GM21717 (cell line): ENCODE measurements at regions not wholly inside any gene's neighbourhood (a gene's known extent, or its start where the extent isn't known, plus 50 kb on each side); places are given as distances from the start of the nearest gene placed in this dataset.
"Not testable (repeated sequence)": the region's sequence is repeated elsewhere in the genome, so short reads cannot be mapped to it uniquely, and the experiment has no call there.

Source experiments
- ATAC-seq: cut with Tn5 transposase; IDR thresholded peaks from one replicate; pipeline ENCODE4 v1.9.1; 2021; ENCODE audit warnings: mild to moderate bottlenecking, moderate library complexity; ENCODE audit not compliant: unreplicated experiment

DNA sequence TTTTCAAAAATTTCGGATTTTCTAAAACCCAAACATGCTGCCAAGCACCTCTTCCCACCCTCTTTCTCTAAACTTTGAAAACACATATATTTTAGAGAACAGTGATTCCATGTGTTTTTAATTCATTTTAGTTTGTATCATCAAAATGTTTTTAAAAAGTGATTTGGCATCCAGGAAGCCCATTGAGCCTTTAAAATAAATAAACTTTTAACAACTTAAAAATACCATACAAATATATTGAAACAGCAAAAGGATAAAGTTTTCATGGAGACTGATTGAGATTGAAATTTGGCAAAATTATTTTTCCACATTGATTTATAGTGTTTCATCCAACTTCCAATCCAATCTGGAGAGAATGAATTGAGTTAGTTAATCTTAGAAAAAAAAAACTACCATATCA is 374.7 kb downstream of the CD109 start:
- ATAC-seq = no peak

DNA sequence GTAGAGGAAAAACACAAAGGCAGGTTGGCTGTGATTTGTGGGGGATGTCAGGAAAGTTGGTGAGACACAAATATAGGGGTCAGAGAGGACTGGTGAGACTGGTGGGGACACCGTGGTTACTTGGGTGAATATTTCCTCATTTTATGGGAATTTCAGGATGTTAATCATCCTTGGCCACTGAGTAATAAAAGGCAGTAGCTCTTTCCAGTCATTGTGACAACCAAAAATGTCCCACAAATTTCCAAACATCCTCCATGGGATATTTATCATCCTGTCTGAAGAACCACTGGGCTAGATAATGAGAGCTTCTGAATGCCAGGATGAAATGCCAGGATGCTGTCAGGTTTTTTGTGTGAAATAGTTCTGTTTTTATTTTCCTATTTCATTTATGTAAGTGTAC is 374.1 kb downstream of the CD109 start:
- ATAC-seq = no peak

DNA sequence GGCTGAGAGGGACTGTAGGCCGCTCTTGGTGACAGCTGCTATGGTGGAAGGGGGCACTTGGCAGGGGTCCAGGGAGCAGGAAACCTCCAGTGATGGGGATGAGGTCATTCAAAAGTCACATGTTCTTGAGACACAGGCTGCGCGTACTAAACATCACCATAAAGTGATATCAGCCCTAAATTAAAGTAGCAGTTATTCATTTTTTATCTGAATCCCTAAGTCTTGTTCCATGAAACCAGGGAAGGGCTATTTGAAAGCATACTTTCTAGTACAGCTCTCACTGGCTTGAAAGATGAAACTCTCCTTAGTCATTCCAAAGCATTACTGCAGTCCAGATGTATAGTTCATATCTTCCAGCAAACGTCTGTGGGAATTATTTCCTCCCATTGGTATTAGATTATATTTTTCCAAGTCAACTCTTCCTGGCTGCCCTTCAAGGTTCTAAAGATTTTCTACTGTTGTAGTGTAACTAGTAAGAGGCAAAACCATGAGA is 373.1 kb downstream of the CD109 start:
- no peak for ATAC-seq

DNA sequence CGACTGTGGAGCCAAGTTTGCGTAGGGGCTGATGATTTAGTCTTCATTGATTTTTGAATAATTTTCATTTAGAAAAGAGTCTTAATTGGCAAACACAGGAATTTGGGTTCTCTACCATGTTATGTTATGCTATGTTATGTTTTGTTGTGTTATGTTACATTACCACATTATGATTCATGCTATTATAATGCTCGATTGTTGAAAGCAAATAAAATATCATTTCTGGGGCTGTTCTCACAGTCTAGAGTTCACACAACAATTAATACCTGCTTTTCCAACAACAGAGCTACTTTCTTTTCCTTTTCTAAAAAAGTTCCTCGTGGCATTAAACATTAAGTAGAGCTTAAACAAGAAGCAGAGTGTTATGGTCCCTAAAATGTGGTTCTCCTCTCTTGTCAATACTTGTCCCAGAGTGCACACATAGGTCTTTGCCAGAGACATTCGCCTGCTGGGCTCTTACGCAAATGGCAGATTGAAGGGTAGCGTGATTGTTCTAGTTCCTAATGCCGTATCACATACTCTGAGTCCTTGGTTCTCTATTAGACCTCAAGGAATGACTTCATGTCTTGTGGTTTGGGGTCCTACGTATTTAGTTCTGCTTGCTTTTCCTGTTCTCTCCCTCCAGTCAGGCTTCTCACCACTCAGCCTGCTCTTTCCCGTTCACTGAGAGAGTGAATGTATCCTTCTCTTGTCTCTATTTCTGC is 370.3 kb downstream of the CD109 start:
- ATAC-seq = no peak

DNA sequence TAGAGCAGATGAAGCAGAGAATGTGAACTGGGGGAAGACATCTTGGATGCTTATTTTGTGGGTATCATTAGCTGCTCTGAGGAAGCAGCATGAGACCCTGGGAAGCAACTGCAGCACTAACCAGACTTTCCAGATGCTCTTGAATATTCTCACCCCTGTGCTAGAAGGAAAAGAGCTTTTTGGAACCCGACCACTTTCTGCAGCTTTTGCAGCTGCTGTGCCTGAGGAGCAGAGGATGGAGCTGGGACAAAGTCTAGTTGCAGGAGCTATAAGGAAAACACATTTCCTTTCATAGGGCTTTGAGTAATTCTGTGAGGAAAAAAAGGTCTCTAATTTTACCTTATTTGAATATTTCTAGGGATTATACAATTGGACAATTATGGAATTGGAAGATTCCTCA is 369.7 kb downstream of the CD109 start:
- no peak for ATAC-seq

DNA sequence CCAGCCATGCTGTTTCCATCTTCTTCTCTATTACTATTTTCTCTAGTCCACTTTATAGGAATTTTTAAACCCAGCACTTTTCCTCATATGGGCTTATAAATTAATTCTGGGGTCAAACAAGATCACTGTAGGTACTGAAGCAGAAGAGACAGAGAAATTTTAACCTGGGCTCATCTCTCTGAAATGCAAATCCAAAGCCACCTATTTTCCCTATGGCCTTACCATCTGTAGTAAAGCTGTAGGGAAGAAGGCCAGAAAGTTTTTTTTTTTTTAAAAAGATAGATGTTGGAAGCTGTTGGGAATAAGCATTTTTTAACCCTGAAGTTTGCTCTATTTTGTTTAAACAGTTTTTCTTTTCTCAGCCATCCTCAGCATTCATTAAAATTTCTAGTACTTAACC is 367.4 kb downstream of the CD109 start:
- ATAC-seq = no peak

DNA sequence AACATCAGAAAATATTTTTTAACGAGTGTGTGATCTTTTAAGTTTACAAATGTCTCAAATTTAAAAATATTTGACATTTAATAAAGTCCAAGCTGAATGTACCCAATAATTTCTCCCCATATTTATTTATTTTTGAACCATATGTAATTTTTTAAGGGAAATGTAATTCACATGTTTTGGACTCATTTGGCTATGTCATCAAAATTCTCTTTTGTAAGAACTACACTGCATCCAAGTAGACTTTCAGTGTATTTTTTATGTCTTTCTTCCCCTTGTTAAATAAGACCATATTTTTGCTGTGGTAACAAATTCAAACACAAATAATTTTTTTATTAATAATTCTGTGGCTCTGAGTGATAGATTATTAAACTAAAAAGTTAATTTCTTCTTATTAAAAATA is 365.2 kb downstream of the CD109 start:
- ATAC-seq = no peak

DNA sequence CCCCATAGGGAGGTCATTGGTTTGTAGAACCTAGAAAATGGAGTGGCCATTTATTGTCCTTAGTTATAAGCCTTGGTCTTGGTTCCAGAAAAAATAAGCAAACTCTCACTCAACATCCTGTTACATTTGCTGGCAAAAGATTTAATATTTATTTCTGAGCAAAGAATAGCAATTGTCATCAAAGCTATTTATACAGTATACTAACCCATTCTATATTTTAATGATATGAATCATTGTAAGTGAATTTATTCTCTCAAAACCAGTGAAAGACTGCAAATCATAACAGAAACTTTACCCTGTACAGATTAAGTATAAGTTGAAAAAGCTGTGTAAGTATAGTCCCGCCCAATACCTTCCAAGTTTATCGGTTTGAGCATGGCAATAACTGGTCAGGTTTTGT is 364.4 kb downstream of the CD109 start:
- ATAC-seq = no peak

DNA sequence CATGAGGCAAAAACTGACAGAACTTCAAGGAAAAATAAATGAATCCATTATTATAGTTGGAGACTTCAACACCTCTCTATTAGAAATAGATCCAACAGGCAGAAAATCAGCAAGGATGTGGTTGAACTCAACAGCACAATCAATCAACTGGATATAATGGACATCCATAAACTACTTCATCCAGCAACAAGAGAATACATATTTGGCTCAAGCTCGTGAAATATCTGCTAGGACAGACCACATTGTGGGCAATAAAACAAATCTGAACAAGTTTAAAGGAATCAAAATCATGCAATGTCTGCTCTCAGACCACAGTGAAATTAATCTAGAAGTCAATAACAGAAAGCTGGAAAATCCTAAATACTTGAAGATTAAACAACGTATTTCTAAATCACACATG is 362.6 kb downstream of the CD109 start:
- no peak for ATAC-seq

DNA sequence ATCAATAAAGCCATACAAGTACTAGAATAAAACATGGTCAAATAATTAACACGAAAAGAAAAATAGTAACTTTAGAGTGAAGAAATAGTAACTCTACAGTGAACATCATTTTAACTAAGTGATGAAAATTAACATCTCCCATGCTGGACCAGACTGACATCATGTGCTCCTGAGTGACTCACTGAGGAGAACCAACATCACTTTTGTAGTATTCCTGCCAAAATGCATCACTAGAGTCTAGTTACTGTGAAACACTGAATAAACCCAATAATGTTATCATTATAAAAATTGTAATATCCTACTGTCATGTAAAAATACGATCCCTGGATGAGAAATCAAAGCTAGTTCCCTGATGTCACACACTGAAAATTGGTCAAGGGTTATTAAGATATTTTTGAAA is 361.3 kb downstream of the CD109 start:
- no peak for ATAC-seq

DNA sequence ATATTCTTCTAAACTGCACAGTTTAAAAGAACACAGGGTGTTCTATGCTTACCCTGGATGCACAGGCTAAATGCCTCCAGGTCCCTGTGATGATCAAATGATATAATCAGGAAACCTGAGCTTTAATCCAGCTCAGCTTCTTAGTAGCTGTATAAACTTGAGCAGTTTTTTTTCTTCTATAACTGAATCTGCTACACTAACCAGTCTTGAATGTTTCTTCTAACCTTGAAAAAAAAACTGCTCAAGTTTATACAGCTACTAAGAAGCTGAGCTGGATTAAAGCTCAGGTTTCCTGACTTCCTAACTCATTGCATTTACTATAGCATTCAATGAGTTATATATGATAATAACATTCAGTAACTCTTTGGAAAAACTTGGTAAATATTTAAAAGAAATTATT is 358.2 kb downstream of the CD109 start:
- no peak for ATAC-seq

DNA sequence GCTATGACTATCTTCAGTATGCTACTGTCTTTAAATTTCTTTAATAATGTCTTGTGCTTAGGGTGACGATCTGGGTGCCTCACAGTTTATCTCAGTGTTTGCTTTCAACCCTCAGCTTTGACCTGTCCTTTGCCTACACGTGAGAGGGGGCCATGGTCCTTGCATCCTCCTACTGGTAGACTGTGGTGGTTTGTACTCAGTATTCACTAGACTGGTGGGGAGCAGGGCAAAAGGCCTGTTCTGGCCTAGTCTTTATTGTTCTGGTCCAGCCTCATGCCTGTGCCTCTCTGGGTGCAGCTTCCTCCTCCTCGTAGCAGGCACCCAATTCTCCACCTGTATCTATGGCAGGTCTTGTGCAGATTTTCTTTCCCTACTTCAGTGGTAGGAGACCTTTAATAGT is 354.9 kb downstream of the CD109 start:
- ATAC-seq = no peak

DNA sequence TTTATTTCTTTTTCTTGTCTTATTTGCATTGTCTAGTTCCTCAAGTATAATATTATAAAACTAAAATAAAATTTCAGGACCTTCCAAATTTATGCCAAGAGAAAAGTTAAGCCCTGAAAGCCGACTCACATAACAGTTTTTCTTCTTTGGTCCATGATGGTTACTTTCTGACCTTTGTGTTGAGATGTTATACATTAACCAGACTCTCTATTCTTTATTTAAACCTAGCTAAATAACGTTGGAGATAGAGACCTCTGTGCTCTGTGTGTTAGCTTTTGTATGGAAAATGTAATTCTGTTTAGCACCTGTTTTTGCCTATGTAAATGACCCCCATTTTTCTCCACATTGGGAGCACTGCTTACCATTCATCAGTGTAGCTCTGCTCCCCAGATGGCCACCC is 352.4 kb downstream of the CD109 start:
- no peak for ATAC-seq

DNA sequence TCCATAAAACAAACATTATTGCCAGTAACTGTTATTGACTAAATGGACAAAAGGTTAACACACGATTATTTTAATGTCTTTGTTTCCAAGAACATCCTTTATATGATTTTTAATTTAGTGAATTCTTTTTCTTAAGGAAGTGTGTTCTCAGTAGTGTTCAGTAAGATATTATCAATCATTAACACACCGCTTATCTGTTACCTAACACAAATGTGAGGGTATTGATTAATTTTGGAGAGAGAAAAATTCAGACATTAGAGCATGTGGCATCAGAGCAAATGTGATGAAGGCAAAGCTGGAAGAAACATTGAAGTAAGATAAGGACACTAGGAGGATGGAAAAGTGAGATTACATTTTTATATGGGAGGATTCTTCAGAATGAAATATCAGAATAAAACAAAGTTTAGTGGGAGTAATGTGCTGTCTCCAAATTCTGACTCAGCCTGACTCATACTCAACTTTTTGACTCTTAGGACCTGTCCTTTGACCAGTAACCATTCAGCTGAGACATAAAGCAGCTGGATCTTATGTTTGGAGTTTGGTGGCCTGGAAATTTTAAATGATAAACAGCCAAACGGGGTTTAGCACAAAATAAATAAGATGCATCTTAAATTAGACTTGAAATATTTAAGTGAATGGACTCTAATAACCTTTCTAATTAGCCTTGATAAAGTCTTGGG is 348.6 kb downstream of the CD109 start:
- ATAC-seq = no peak

DNA sequence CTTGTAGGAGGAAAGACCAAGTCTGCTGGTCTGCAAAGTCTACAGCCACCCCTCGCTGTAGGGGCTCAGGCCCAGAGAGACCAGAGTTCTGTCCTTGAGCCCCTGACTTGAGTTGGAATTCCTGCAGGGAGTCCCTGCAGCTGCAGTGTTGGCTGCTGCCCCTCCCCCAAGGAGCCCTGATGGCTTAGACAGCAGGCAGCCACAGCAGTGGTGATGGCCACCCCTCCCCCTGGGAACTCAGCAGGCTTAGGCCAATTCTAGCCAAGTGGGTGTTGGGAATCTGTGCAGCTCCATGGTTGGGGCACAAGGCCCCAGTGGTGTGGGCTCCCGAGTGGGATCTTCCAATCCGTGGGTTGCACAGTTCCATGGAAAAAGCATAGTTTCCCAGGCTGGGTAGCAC is 345.4 kb downstream of the CD109 start:
- ATAC-seq = no peak

DNA sequence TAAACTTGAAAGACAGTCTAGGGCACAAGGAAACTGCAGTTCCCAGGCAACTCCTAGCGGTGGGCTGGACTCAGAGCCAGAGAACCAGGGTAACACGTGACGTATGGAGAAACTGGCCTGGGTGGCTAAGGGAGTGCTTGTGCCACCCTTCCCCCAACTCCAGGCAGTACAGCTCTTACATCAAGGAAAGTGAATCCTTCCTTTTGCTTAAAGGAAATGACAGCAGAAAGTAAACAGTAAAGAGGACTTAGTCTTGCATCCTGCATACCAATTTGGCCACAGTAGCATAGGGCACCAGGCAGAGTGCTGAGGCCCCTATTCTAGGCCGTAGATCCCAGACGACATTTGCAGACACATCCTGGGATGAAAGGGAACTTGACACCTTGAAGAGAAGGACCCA is 322.8 kb downstream of the CD109 start:
- ATAC-seq = no peak

DNA sequence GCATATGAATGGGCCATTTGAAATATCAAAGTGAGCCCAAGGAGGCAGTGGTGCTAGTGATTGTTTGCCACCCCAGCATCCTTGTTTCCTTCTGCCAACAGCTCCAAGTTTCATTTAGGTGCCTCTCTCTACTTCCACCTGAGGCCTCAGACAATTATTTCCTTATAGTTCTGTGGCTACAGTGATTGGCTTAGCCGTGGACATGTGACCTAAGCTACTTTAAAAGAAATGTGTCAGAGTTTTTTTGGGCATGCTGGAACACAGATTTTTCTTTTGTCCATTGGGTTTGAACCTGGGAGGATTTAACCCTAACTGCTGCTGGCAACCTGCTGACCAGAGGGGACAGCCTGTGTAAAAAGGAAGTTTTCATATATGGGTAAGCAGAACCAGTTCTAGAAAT is 319.4 kb downstream of the CD109 start:
- no peak for ATAC-seq

DNA sequence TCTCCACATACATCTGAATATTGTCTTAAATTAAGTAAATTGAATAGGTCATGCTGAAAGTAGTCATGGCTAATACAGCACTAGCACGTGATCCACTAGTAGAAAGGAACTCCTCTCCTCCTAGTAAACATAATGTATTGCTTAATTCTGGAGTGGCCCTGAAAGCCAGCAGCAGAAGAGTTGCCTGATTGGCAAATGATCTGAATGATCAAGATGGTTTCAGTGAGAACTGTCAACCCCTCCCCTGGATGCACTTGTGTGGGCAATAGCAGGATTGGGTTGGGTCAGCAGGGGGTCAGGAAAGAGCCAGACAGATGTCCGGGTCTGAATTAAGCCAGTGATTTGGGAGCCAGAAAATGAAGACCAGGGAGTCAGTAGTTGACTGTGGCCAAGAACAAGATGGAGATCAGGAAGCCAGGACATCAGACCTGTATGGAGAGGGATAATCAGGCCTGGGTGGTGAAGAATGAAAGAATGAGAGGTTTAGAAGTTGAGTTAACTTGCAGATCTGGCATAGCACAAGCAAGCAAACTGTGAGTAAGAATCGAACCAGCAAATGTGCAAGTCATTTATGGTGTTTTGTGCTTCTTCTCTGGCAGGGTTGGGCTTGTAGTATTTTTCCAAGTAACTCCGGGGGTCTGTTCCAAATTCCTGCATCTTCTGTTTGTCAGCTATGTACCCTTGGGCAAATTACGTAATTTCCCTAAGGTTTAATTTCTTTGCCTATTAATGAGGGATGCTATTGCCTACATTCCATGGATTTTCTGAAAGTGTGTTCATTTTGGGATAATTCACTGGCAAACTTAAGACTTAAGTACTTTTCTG is 304.9 kb downstream of the CD109 start:
- ATAC-seq = no peak

DNA sequence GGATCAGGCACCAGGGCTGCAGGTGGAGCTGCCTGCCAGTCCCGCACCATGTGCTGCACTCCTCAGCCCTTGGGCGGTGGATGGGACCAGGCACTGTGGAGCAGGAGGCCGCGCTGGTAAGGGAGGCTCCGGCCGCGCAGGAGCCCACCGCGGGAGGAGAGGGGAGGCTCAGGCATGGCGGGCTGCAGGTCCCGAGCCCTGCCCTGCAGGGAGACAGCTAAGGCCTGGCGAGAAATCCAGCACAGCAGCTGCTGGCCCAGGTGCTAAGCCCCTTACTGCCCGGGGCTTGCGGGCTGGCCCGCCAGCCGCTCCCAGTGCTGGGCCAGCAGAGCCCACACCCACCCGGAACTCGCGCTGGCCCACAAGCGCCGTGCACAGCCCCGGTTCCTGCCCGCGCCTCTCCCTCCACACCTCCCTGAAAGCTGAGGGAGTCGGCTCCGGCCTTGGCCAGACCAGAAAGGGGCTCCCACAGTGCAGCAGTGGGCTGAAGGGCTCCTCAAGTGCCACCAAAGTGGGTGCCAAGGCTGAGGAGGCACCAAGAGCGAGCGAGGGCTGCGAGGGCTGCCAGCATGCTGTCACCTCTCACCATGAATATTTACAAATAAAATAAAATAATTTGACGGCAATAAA is 294.7 kb downstream of the CD109 start:
- not testable (repeated sequence) for ATAC-seq

DNA sequence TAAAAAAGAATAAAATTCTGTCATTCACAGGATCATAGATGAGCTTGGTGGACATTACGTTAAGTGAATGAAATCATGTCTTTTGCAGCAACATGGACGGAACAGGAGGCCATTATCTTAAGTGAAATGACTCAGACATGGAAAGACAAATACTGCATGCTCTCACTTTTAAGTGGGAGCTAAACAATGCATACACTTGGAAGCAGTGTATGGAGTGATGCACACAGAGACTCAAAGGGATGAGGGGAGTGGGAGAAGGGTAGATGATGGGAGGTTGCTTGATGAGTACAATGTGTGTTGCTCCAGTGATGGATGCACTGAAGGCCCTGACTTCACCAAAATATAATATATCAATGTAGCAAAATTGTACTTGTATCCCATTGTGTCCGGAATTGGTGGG is 293.4 kb downstream of the CD109 start:
- no peak for ATAC-seq

DNA sequence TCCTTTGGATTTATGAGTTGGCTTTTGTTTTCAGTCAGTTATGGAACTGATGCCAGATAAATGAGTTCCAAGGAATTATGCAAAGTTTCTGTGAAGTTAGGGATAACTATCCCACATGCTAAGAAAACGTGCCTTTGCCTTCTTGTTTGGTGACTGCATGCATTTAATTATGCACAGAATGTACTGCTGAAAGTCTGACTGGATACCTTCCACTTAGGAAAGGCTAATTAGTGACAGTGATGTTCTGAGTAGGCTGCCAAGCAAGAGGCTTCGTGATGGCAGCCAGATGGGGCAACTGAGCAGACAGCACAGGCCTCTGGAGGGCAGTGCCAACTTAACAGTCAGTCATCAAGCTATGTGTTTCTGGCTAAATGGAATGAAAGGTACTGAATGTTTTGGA is 289.9 kb downstream of the CD109 start:
- no peak for ATAC-seq
